Mucosa of descending colon (tissue), 3 donors: ENCODE measurements at regions not wholly inside any gene's neighbourhood (a gene's known extent, or its start where the extent isn't known, plus 50 kb on each side); places are given as distances from the start of the nearest gene placed in this dataset.

Source experiments
- ATAC-seq: fragments of 200-7000 bp; cut with Tn5 transposase; one replicate; pipeline ENCODE4 v1.9.1; 2020; ENCODE audit warnings: mild to moderate bottlenecking, moderate library complexity
- DNase-seq, 3 donors: peaks; one replicate each; pipeline ENCODE4 v3.0.0-alpha.2; 2020
- H3K36me3 ChIP-seq: fragments of 200-600 bp; one replicate; pipeline ENCODE4 v1.8.0; 2021; ENCODE audit warnings: low read depth, mild to moderate bottlenecking
- H3K4me1 ChIP-seq: fragments of 200-600 bp; one replicate; pipeline ENCODE4 v1.8.0; 2021; ENCODE audit warnings: low read depth, mild to moderate bottlenecking
- H3K4me3 ChIP-seq: fragments of 200-600 bp; one replicate; pipeline ENCODE4 v1.8.0; 2021; ENCODE audit warnings: mild to moderate bottlenecking
- H3K9me3 ChIP-seq: fragments of 200-600 bp; one replicate; pipeline ENCODE4 v1.8.0; 2021; ENCODE audit warnings: mild to moderate bottlenecking
- CTCF ChIP-seq: fragments of 200-600 bp; IDR thresholded peaks from one replicate; pipeline ENCODE4 v1.8.0; 2022; ENCODE audit warnings: antibody characterized with exemption, mild to moderate bottlenecking
- intact Hi-C, 2 donors: fragments of 100-400 bp; cut with DNase I in 1 of 2; cut with micrococcal nuclease in 1 of 2; formaldehyde crosslinking; loops; one replicate each; pipeline versions ENCODE4 v1.11.0 to v1.11.1; 2022; cut with DNase I, micrococcal nuclease
- donor health status: DM: no; HTN: no; CAD: no; lungs with moderate emphysema.
- donor health status: DM: no; HTN: no; CAD: no.
- donor health status: DM: no; HTN: yes; CAD: no.

- no peak for TF ChIP-seq CTCF
- Histone ChIP-seq H3K4me1 (no peaks in the 10 kb centered on the region), H3K4me3 (no peak overlapping the region), H3K9me3 (no peaks in the 10 kb centered on the region), H3K36me3 (no peaks in the 10 kb centered on the region)
- intact Hi-C loops = no loop called here
- no peak for DNase-seq
- ATAC-seq = no peak
Measured at GRCh38 chr6:169097381-169097959, 156.2 kb downstream of the THBS2 start.

- no peak for TF ChIP-seq CTCF
- Histone ChIP-seq H3K36me3 (no peaks in the 10 kb centered on the region), H3K9me3 (peaks cover 2% of the 10 kb centered on the region), H3K4me1 (no peaks in the 10 kb centered on the region), H3K4me3 (no peak overlapping the region)
- DNase-seq (no peak), ATAC-seq (no peak)
- intact Hi-C loops = no loop called here
Measured at GRCh38 chr6:169096388-169096787, 157.3 kb downstream of the THBS2 start.

GRCh38 chr6:169095153-169095552 lies 158.5 kb downstream of the THBS2 start:
- no peaks in the 10 kb centered on the region for H3K36me3 ChIP-seq
- DNase-seq = no peak
- no peaks in the 10 kb centered on the region for H3K4me1 ChIP-seq
- H3K4me3 ChIP-seq = no peak overlapping the region
- TF ChIP-seq CTCF = no peak
- intact Hi-C loops = no loop called here
- no peak for ATAC-seq
- peaks cover 15% of the 10 kb centered on the region for H3K9me3 ChIP-seq

GRCh38 chr6:169094552-169094950 lies 159.1 kb downstream of the THBS2 start:
- H3K9me3 ChIP-seq = peaks cover 17% of the 10 kb centered on the region
- H3K4me3 ChIP-seq = no peak overlapping the region
- ATAC-seq (no peak), DNase-seq (no peak)
- intact Hi-C loops = no loop called here
- no peaks in the 10 kb centered on the region for H3K36me3 ChIP-seq
- H3K4me1 ChIP-seq = no peaks in the 10 kb centered on the region
- TF ChIP-seq CTCF = no peak

- intact Hi-C loops = no loop called here
- H3K36me3 ChIP-seq = no peaks in the 10 kb centered on the region
- no peak for ATAC-seq
- H3K9me3 ChIP-seq = peaks cover 17% of the 10 kb centered on the region
- H3K4me3 ChIP-seq = no peak overlapping the region
- no peak for DNase-seq
- H3K4me1 ChIP-seq = no peaks in the 10 kb centered on the region
- no peak for TF ChIP-seq CTCF
Measured at GRCh38 chr6:169093770-169094551, 159.7 kb downstream of the THBS2 start.
